CD4-positive, alpha-beta T cell treated with Interleukin-12 subunit alpha and Interleukin-12 subunit beta, for 1 hour (primary cell): ENCODE measurements at regions not wholly inside any gene's neighbourhood (a gene's known extent, or its start where the extent isn't known, plus 50 kb on each side); places are given as distances from the start of the nearest gene placed in this dataset.
"Not testable (repeated sequence)": the region's sequence is repeated elsewhere in the genome, so short reads cannot be mapped to it uniquely, and the experiment has no call there.

ENCODE experiments used
- DNase-seq: peaks from one replicate; pipeline ENCODE4 v3.0.0-alpha.2; 2020

- DNase-seq: no peak
Observed at GRCh38 chr10:80751940-80752339, 214.2 kb downstream of the SH2D4B start.

GRCh38 chr10:80753612-80754011 is 215.9 kb downstream of the SH2D4B start:
- no peak for DNase-seq

GRCh38 chr10:80755893-80756292 is 218.2 kb downstream of the SH2D4B start:
- DNase-seq: no peak

GRCh38 chr10:80759693-80760092 is 222.0 kb downstream of the SH2D4B start:
- no peak for DNase-seq

GRCh38 chr10:80760914-80761371 is 223.2 kb downstream of the SH2D4B start:
- no peak for DNase-seq

- no peak for DNase-seq
Observed at GRCh38 chr10:80767963-80768362, 230.3 kb downstream of the SH2D4B start.

- DNase-seq: no peak
Observed at GRCh38 chr10:80769700-80770160, 232.0 kb downstream of the SH2D4B start.

- no peak for DNase-seq
Observed at GRCh38 chr10:80770239-80770638, 232.5 kb downstream of the SH2D4B start.

GRCh38 chr10:80771285-80771684 is 233.6 kb downstream of the SH2D4B start:
- no peak for DNase-seq

GRCh38 chr10:80771902-80772555 is 234.3 kb downstream of the SH2D4B start:
- DNase-seq: no peak

GRCh38 chr10:80772596-80772995 is 234.9 kb downstream of the SH2D4B start:
- no peak for DNase-seq

- DNase-seq: no peak
Observed at GRCh38 chr10:80784695-80785094, 247.0 kb downstream of the SH2D4B start.

GRCh38 chr10:80786322-80786721 is 248.6 kb downstream of the SH2D4B start:
- no peak for DNase-seq

- DNase-seq: no peak
Observed at GRCh38 chr10:80787952-80788351, 250.2 kb downstream of the SH2D4B start.

GRCh38 chr10:80794994-80795393 is 257.3 kb downstream of the SH2D4B start:
- no peak for DNase-seq

GRCh38 chr10:80805343-80806020 is 267.8 kb downstream of the SH2D4B start:
- no peak for DNase-seq

GRCh38 chr10:80814147-80814652 is 276.5 kb downstream of the SH2D4B start:
- DNase-seq: no peak

- no peak for DNase-seq
Observed at GRCh38 chr10:80829151-80829550, 291.4 kb downstream of the SH2D4B start.

GRCh38 chr10:80829562-80829961 is 291.9 kb downstream of the SH2D4B start:
- DNase-seq: no peak

GRCh38 chr10:80832693-80833092 is 295.0 kb downstream of the SH2D4B start:
- DNase-seq: not testable (repeated sequence)

- no peak for DNase-seq
Observed at GRCh38 chr10:80855348-80855971, 317.8 kb downstream of the SH2D4B start.

- DNase-seq: no peak
Observed at GRCh38 chr10:80856186-80856585, 318.5 kb downstream of the SH2D4B start.

GRCh38 chr10:80859279-80859678 is 321.6 kb downstream of the SH2D4B start:
- not testable (repeated sequence) for DNase-seq

GRCh38 chr10:80860719-80861118 is 323.0 kb downstream of the SH2D4B start:
- DNase-seq: no peak
